DMS53 treated with DMSO at 0.1 percent for 48 hours (cell line): ENCODE measurements at regions not wholly inside any gene's neighbourhood (a gene's known extent, or its start where the extent isn't known, plus 50 kb on each side); places are given as distances from the start of the nearest gene placed in this dataset.

Source experiments
- DNase-seq: peaks from one replicate; lab custom pipeline; 2025; ENCODE audit not compliant: unreplicated experiment; lab: John Stamatoyannopoulos, UW

- DNase-seq, result no peak
Observed at GRCh38 chr20:4070323-4071177, 55.2 kb upstream of the RNF24 start.

- no peak for DNase-seq
Observed at GRCh38 chr20:4069751-4070150, 54.4 kb upstream of the RNF24 start.

GRCh38 chr20:4068708-4069107, 53.4 kb upstream of the RNF24 start:
- no peak for DNase-seq

GRCh38 chr20:4067600-4068261, 52.4 kb upstream of the RNF24 start:
- no peak for DNase-seq

- no peak for DNase-seq
Observed at GRCh38 chr20:4066551-4066950, 51.2 kb upstream of the RNF24 start.

GRCh38 chr20:4065391-4065844, 50.1 kb upstream of the RNF24 start:
- no peak for DNase-seq
